ENCODE measurements at regions not wholly inside any gene's neighbourhood (a gene's known extent, or its start where the extent isn't known, plus 50 kb on each side); places are given as distances from the start of the nearest gene placed in this dataset.
"Not testable (repeated sequence)": the region's sequence is repeated elsewhere in the genome, so short reads cannot be mapped to it uniquely, and the experiment has no call there.

DNA sequence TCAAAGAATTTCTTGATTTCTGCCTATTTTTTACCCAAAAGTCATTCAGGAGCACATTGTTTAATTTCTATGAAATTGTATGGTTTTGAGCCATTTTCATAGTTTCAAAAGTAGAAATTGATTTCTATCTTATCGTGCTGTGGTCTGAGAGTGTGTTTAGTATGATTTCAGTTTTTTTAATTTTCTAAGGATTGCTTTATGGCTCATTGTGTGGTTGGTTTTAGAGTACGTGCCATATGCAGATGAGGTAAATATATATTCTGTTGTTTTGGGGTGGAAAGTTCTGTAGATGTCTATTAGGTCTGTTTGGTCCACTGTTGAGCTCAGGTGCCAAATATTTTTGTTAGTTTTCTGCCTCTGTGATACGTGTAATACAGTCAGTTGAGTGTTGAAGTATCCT lies 487.1 kb upstream of the CBLB start:
- Mint-ChIP-seq H3K4me3 (no peak overlapping the region), H3K36me3 (peaks cover 44% of the 10 kb centered on the region), H3K27ac (peak overlapping the region; percentile 19)

DNA sequence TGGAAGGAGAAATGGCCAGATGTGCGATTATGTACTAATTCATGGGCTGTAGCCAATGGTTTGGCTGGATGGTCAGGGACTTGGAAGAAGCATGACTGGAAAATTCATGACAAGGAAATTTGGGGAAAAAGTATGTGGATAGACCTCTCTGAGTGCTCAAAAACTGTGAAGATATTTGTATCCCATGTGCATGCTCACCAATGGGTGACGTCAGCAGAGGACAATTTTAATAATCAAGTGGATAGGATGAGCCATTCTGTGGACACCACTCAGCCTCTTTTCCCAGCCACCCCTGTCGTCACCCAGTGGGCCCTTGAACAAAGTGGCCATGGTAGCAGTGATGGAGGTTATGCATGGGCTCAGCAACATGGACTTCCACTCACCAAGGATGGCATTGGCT lies 490.9 kb upstream of the CBLB start:
- CTCF ChIA-PET, result no interaction called here
- H3K27me3 Mint-ChIP-seq, result no peaks in the 10 kb centered on the region

More for the DNA sequence above, 487.1 kb upstream of the CBLB start:
- CTCF ChIA-PET, result no interaction called here
- ATAC-seq, result no peak
- no peak for DNase-seq
- Mint-ChIP-seq H3K9me3 (ENCODE audit: low read depth) (peaks cover 16% of the 10 kb centered on the region), H3K27me3 (no peaks in the 10 kb centered on the region), H3K4me1 (peaks cover 20% of the 10 kb centered on the region)

GRCh38 chr3:106360901-106361300 lies 492.1 kb upstream of the CBLB start:
- DNase-seq, CTCF ChIA-PET, H3K27me3 Mint-ChIP-seq, ATAC-seq, H3K4me3 Mint-ChIP-seq, H3K27ac Mint-ChIP-seq: not testable (repeated sequence)
- Mint-ChIP-seq H3K4me1 (peaks cover 26% of the 10 kb centered on the region), H3K36me3 (peaks cover 34% of the 10 kb centered on the region), H3K9me3 (ENCODE audit: low read depth) (peaks cover 15% of the 10 kb centered on the region)

More for the DNA sequence above, 490.9 kb upstream of the CBLB start:
- no peak overlapping the region for H3K4me3 Mint-ChIP-seq
- peaks cover 23% of the 10 kb centered on the region for H3K4me1 Mint-ChIP-seq
- no peak for ATAC-seq
- no peak overlapping the region for H3K27ac Mint-ChIP-seq
- H3K9me3 Mint-ChIP-seq (ENCODE audit: low read depth), result peaks cover 15% of the 10 kb centered on the region
- DNase-seq, result no peak
- H3K36me3 Mint-ChIP-seq, result peaks cover 33% of the 10 kb centered on the region

DNA sequence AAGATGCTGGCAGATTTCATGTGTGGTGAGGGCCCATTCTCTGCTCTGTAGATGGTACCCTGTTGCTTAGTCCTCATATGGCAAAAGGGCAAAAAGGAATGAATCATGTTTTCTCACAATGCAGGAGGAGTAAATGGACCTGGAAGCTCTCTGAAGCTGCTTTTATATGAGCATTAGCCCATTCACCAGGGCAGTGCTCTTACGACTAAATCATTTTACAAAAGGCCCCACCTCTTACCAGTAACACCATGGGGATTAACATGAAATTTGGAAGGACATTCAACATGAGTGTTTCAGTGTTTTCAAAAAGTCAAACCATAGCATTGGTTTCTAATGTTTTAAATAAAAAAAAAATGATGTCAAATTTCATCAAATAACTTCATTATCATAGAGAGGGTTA lies 495.7 kb upstream of the CBLB start:
- Mint-ChIP-seq H3K4me3 (no peak overlapping the region), H3K27ac (no peak overlapping the region), H3K27me3 (no peaks in the 10 kb centered on the region), H3K4me1 (peaks cover 10% of the 10 kb centered on the region), H3K36me3 (peaks cover 21% of the 10 kb centered on the region), H3K9me3 (ENCODE audit: low read depth) (peaks cover 10% of the 10 kb centered on the region)
- no peak for ATAC-seq
- CTCF ChIA-PET, result no interaction called here
- DNase-seq, result no peak

- H3K4me1 Mint-ChIP-seq, result peaks cover 10% of the 10 kb centered on the region
- H3K36me3 Mint-ChIP-seq, result peaks cover 18% of the 10 kb centered on the region
- H3K27me3 Mint-ChIP-seq, result no peaks in the 10 kb centered on the region
- ATAC-seq (no peak), DNase-seq (no peak)
- H3K9me3 Mint-ChIP-seq (ENCODE audit: low read depth), result peaks cover 10% of the 10 kb centered on the region
- H3K27ac Mint-ChIP-seq, result peak overlapping the region; percentile 84
- CTCF ChIA-PET, result no interaction called here
- H3K4me3 Mint-ChIP-seq, result peak overlapping the region; percentile 65
Measured at GRCh38 chr3:106365061-106365691, 496.4 kb upstream of the CBLB start.

- Mint-ChIP-seq H3K4me3 (no peak overlapping the region), H3K36me3 (peaks cover 18% of the 10 kb centered on the region)
- no peak for ATAC-seq
Measured at GRCh38 chr3:106366352-106366751, 497.5 kb upstream of the CBLB start.

DNA sequence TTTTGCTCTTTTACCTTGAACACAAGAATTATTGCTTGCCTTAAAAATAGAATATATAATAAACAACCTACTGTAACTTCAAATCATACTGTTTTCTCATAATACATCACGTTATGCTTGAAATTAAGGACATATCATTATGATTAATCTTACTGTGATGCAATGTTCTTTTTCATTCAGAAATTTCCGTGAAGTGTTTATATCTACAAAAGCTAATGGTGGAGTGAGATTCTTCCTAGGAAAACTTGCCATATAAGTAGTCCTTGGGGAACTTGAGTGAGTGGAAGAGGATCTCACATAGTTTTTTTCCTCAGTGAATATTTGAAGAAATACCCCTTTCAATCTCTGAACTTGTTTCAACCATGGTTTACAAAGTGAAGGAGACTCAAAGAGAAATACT lies 498.7 kb upstream of the CBLB start:
- ATAC-seq (no peak), DNase-seq (no peak)
- H3K36me3 Mint-ChIP-seq, result peaks cover 12% of the 10 kb centered on the region
- no peaks in the 10 kb centered on the region for H3K27me3 Mint-ChIP-seq
- no peak overlapping the region for H3K27ac Mint-ChIP-seq
- H3K4me1 Mint-ChIP-seq, result peaks cover 10% of the 10 kb centered on the region
- H3K4me3 Mint-ChIP-seq, result no peak overlapping the region
- CTCF ChIA-PET, result interaction anchor here (0.9 to 1.0 kb wide), 2 partner anchors 9 to 10 kb away, joined by 3 read pairs; no protein-coding TSS in a partner anchor
- peaks cover 9% of the 10 kb centered on the region for H3K9me3 Mint-ChIP-seq (ENCODE audit: low read depth)

More at GRCh38 chr3:106366352-106366751, 497.5 kb upstream of the CBLB start:
- no peak overlapping the region for H3K27ac Mint-ChIP-seq
- no peak for DNase-seq
- H3K9me3 Mint-ChIP-seq (ENCODE audit: low read depth), result peaks cover 15% of the 10 kb centered on the region
- CTCF ChIA-PET, result interaction anchor here (0.7 kb wide), 1 partner anchor 10 kb away, joined by 3 read pairs; no protein-coding TSS in a partner anchor
- H3K4me1 Mint-ChIP-seq, result peaks cover 10% of the 10 kb centered on the region
- H3K27me3 Mint-ChIP-seq, result no peaks in the 10 kb centered on the region

DNA sequence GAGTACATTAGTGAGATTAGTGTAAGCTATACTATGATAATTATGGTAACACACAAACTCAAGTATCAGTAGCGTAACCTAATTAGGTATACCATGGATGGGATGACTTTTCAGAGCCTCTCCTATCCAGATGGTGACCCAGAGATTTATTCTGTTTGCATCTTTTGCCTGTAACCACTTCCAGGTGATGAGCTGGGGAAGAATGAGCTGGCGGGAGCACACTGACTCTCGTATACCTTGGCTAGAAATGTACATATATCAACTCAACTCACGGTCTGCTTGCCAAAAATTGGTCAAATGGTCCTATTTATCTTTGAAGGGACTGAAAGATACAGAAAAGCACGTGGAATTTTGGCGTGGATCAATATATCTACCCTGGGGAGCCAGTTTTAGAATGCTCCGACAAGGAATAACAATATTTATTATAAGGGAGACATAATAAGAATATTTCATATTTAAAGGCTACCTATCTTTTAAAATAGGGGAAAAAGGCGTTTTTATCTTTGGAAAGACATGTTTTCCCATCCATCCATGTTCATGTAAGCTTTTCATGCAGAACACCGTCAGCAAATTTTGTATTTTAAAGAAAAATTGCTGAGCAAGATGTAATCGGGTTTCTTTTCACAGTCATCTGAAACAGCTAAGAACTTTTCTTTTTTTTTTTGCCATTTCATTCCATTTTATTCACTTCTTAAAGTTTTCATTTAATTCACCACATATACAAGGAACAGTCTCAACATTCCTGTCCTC lies 502.6 kb upstream of the CBLB start:
- Mint-ChIP-seq H3K4me3 (no peak overlapping the region), H3K27me3 (no peaks in the 10 kb centered on the region), H3K27ac (no peak overlapping the region), H3K36me3 (peaks cover 5% of the 10 kb centered on the region), H3K4me1 (no peaks in the 10 kb centered on the region), H3K9me3 (ENCODE audit: low read depth) (peaks cover 5% of the 10 kb centered on the region)
- ATAC-seq (no peak), DNase-seq (no peak)
- CTCF ChIA-PET, result interaction anchor here (1.7 kb wide), 1 partner anchor 8 kb away, joined by 4 read pairs; no protein-coding TSS in a partner anchor

GRCh38 chr3:106371971-106372805 lies 503.4 kb upstream of the CBLB start:
- DNase-seq (no peak), ATAC-seq (no peak)
- H3K4me3 Mint-ChIP-seq, result no peak overlapping the region
- CTCF ChIA-PET, result interaction anchor here (0.9 to 1.7 kb wide), 2 partner anchors 8 to 114 kb away, joined by 3 to 4 read pairs; no protein-coding TSS in a partner anchor
- H3K4me1 Mint-ChIP-seq, result no peaks in the 10 kb centered on the region
- H3K9me3 Mint-ChIP-seq (ENCODE audit: low read depth), result peaks cover 6% of the 10 kb centered on the region
- H3K36me3 Mint-ChIP-seq, result peaks cover 3% of the 10 kb centered on the region
- no peaks in the 10 kb centered on the region for H3K27me3 Mint-ChIP-seq
- H3K27ac Mint-ChIP-seq, result no peak overlapping the region

GRCh38 chr3:106372806-106373190 lies 504.0 kb upstream of the CBLB start:
- Mint-ChIP-seq H3K27ac (no peak overlapping the region), H3K9me3 (ENCODE audit: low read depth) (peaks cover 7% of the 10 kb centered on the region), H3K36me3 (peaks cover 4% of the 10 kb centered on the region), H3K4me1 (no peaks in the 10 kb centered on the region), H3K4me3 (no peak overlapping the region), H3K27me3 (no peaks in the 10 kb centered on the region)
- DNase-seq (no peak), ATAC-seq (no peak)
- CTCF ChIA-PET, result interaction anchor here (0.7 to 1.7 kb wide), 3 partner anchors 9 to 136 kb away, joined by 3 to 4 read pairs (median 3); no protein-coding TSS in a partner anchor

DNA sequence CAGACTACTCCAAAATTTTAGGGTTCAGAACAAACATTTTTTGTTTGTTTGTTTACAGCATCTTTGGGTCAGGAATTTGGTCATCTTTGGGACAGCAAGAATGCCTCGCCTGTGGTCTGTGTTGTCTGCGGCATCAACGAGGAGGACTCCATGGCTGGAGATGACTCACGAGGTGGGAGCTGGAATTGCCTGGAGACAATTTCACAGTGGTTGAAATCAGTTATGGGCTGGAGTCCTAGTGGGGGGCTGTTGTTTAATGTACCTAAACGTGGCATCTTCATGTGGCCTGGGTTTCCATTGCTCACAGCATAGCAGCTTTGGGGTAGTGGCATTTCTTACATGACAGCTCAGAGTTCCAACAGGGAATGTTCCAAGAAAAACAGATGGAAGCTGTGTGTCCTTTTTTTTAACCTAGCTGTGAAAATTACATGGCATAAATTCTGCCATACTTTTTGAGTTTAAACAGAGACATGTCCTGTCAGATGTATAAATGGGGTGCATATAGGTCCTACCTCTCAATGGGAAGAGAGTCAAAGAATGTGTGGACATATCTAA lies 507.3 kb upstream of the CBLB start:
- no peak for DNase-seq
- CTCF ChIA-PET, result interaction anchor here (0.8 to 1.0 kb wide), 2 partner anchors 8 to 16 kb away, joined by 3 read pairs; no protein-coding TSS in a partner anchor
- Mint-ChIP-seq H3K27ac (no peak overlapping the region), H3K27me3 (no peaks in the 10 kb centered on the region), H3K4me1 (no peaks in the 10 kb centered on the region), H3K9me3 (ENCODE audit: low read depth) (peaks cover 2% of the 10 kb centered on the region), H3K36me3 (peaks cover 1% of the 10 kb centered on the region), H3K4me3 (no peak overlapping the region)
- ATAC-seq, result no peak

- DNase-seq, result no peak
- CTCF ChIA-PET, result interaction anchor here (0.7 to 1.6 kb wide), 2 partner anchors 13 to 194 kb away, joined by 3 to 4 read pairs; no protein-coding TSS in a partner anchor
- Mint-ChIP-seq H3K4me3 (no peak overlapping the region), H3K36me3 (peaks cover 1% of the 10 kb centered on the region), H3K27me3 (no peaks in the 10 kb centered on the region), H3K4me1 (no peaks in the 10 kb centered on the region), H3K9me3 (ENCODE audit: low read depth) (peaks cover 2% of the 10 kb centered on the region), H3K27ac (no peak overlapping the region)
- no peak for ATAC-seq
Measured at GRCh38 chr3:106379251-106379750, 510.5 kb upstream of the CBLB start.

DNA sequence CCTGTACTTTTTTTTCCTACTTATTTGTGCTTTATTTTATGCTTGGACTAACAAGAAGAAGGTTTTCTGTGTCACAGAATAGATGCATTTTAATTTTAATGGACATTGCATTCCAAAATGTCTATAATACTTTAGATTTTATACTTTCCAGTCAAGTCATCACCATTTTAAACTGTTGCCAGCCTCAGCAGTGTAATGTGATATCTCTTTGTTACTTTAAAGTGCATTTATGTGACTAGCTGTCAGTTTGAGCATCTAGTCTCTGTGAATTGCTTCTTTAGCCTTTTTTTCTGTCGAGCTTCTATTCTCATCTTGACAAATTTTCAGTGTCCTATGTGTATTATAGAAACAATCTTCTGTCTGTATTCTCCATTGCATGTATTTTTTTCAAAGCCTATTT lies 511.4 kb upstream of the CBLB start:
- no peak for ATAC-seq
- H3K27me3 Mint-ChIP-seq, result no peaks in the 10 kb centered on the region
- H3K4me3 Mint-ChIP-seq, result no peak overlapping the region
- H3K27ac Mint-ChIP-seq, result no peak overlapping the region
- peaks cover 2% of the 10 kb centered on the region for H3K9me3 Mint-ChIP-seq (ENCODE audit: low read depth)
- H3K4me1 Mint-ChIP-seq, result no peaks in the 10 kb centered on the region
- CTCF ChIA-PET, result no interaction called here
- H3K36me3 Mint-ChIP-seq, result peaks cover 1% of the 10 kb centered on the region
- no peak for DNase-seq

Data from activated CD8-positive, alpha-beta memory T cell treated with anti-CD3 and anti-CD28 coated beads, Interleukin-2, amount 10 ng/mL, durations not matched to agents 7 days and 5 days (primary cell).